Memory B cell (primary cell): ENCODE measurements at regions not wholly inside any gene's neighbourhood (a gene's known extent, or its start where the extent isn't known, plus 50 kb on each side); places are given as distances from the start of the nearest gene placed in this dataset.
"Not testable (repeated sequence)": the region's sequence is repeated elsewhere in the genome, so short reads cannot be mapped to it uniquely, and the experiment has no call there.

Experiments used
- ATAC-seq: fragments of 150-1000 bp; cut with Tn5 transposase; 2 replicates; pipeline ENCODE4 v1.10.0; 2021; ENCODE audit warnings: low read depth, mild to moderate bottlenecking, moderate library complexity
- DNase-seq, 2 donors: peaks; one replicate each; pipeline ENCODE4 v3.0.0; 2022; ENCODE audit warnings: low spot score in 2 of 2
- H3K27ac Mint-ChIP-seq: one replicate; pipeline ENCODE4 v1.8.0; 2022; ENCODE audit warnings: mild to moderate bottlenecking, moderate library complexity, mixed read lengths
- H3K27me3 Mint-ChIP-seq: one replicate; pipeline ENCODE4 v1.8.0; 2022; ENCODE audit warnings: mixed read lengths
- H3K36me3 Mint-ChIP-seq: one replicate; pipeline ENCODE4 v1.8.0; 2022; ENCODE audit warnings: mild to moderate bottlenecking, mixed read lengths
- H3K4me1 Mint-ChIP-seq: one replicate; pipeline ENCODE4 v1.8.0; 2022; ENCODE audit warnings: mixed read lengths
- H3K4me3 Mint-ChIP-seq: one replicate; pipeline ENCODE4 v1.8.0; 2022; ENCODE audit warnings: mild to moderate bottlenecking, moderate library complexity, mixed read lengths
- H3K9me3 Mint-ChIP-seq: one replicate; pipeline ENCODE4 v1.8.0; 2022; ENCODE audit warnings: mixed read lengths

DNA sequence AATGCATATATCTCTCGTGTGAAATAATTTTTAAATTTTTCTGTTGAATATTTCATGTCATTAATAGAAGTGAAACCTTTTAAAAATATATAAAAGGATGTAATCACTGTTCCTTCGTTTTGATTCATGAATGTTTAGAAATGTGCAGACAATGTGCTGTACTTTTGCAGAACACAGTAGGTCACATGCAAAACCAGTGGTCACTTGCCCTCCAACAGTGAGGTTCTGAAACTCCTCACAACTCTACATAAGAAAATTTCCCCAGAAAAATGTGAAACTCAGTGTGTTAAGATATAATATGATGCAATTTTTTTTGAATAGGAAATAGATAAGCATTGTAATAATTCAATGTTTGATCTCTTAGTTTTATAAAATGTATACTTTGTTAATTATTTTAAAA lies 747.7 kb upstream of the CDH18 start:
- ATAC-seq, H3K36me3 Mint-ChIP-seq, H3K4me3 Mint-ChIP-seq, H3K27ac Mint-ChIP-seq, H3K27me3 Mint-ChIP-seq, H3K9me3 Mint-ChIP-seq, H3K4me1 Mint-ChIP-seq, DNase-seq: not testable (repeated sequence)

GRCh38 chr5:20732223-20732622 lies 744.2 kb upstream of the CDH18 start:
- ATAC-seq, H3K4me3 Mint-ChIP-seq, H3K27ac Mint-ChIP-seq, DNase-seq, H3K27me3 Mint-ChIP-seq, H3K4me1 Mint-ChIP-seq, H3K36me3 Mint-ChIP-seq, H3K9me3 Mint-ChIP-seq: not testable (repeated sequence)

GRCh38 chr5:20721286-20721685 lies 733.3 kb upstream of the CDH18 start:
- H3K9me3 Mint-ChIP-seq, H3K4me1 Mint-ChIP-seq, H3K4me3 Mint-ChIP-seq, DNase-seq, H3K36me3 Mint-ChIP-seq, ATAC-seq, H3K27ac Mint-ChIP-seq, H3K27me3 Mint-ChIP-seq: not testable (repeated sequence)

GRCh38 chr5:20711520-20712155 lies 723.6 kb upstream of the CDH18 start:
- not testable (repeated sequence) for DNase-seq, H3K9me3 Mint-ChIP-seq, H3K4me3 Mint-ChIP-seq, ATAC-seq, H3K4me1 Mint-ChIP-seq, H3K27me3 Mint-ChIP-seq, H3K27ac Mint-ChIP-seq, H3K36me3 Mint-ChIP-seq

- not testable (repeated sequence) for H3K4me1 Mint-ChIP-seq, H3K27me3 Mint-ChIP-seq, DNase-seq, H3K9me3 Mint-ChIP-seq, H3K27ac Mint-ChIP-seq, H3K4me3 Mint-ChIP-seq, ATAC-seq, H3K36me3 Mint-ChIP-seq
Observed at GRCh38 chr5:20707634-20708033, 719.6 kb upstream of the CDH18 start.

DNA sequence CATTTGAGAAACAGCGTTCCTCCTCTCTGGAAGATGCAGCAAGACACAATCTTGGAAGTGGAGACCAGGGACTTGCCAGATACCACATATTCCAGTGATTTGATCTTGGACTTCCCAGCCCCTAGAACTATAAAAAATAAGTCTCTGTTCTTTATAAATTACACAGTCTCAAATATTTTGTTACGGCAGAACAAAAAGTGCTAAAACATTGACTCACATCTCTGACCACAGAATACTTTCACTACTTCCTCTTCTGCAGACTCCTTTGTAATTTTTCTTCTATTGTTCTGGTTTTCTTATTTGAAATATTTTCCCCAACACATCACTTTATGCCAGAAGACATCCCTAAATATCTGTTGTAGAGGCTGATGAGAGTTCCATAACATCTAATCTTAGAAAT lies 706.1 kb upstream of the CDH18 start:
- no peaks in the 10 kb centered on the region for H3K36me3 Mint-ChIP-seq

DNA sequence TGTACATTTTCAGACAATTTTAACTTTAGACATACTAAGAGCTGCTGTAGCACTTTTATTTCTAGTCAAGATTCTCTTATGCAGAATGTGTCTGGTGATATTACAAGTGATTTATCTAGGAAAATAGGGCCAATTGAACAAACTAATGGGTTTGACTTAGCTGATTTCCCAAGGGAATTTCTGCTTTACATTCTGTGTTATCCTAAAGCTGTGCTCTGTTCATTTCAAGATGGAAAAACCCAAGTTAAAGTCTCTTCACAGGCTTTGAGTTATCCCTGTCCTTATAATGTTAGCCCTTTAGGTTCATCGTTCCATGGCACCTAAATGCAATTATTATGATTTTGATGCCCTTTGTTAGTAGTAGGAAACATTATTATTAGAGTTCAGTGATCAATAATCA lies 704.9 kb upstream of the CDH18 start:
- Mint-ChIP-seq H3K27ac (no peak overlapping the region), H3K27me3 (no peaks in the 10 kb centered on the region), H3K4me1 (no peaks in the 10 kb centered on the region), H3K9me3 (peaks cover 1% of the 10 kb centered on the region), H3K4me3 (no peak overlapping the region), H3K36me3 (no peaks in the 10 kb centered on the region)
- DNase-seq (no peak), ATAC-seq (no peak)

More for the DNA sequence above, 706.1 kb upstream of the CDH18 start:
- ATAC-seq (no peak), DNase-seq (no peak)
- no peaks in the 10 kb centered on the region for H3K9me3 Mint-ChIP-seq
- H3K27me3 Mint-ChIP-seq = no peaks in the 10 kb centered on the region
- no peak overlapping the region for H3K4me3 Mint-ChIP-seq
- H3K4me1 Mint-ChIP-seq = no peaks in the 10 kb centered on the region
- no peak overlapping the region for H3K27ac Mint-ChIP-seq

- no peaks in the 10 kb centered on the region for H3K36me3 Mint-ChIP-seq
- no peak for ATAC-seq
- H3K27me3 Mint-ChIP-seq = no peaks in the 10 kb centered on the region
- no peak overlapping the region for H3K4me3 Mint-ChIP-seq
- no peak overlapping the region for H3K27ac Mint-ChIP-seq
- no peaks in the 10 kb centered on the region for H3K9me3 Mint-ChIP-seq
- no peaks in the 10 kb centered on the region for H3K4me1 Mint-ChIP-seq
- DNase-seq = no peak
Observed at GRCh38 chr5:20683241-20683940, 695.4 kb upstream of the CDH18 start.

GRCh38 chr5:20680718-20681302 lies 692.8 kb upstream of the CDH18 start:
- no peaks in the 10 kb centered on the region for H3K4me1 Mint-ChIP-seq
- no peaks in the 10 kb centered on the region for H3K36me3 Mint-ChIP-seq
- no peaks in the 10 kb centered on the region for H3K27me3 Mint-ChIP-seq
- no peak for DNase-seq
- no peak overlapping the region for H3K4me3 Mint-ChIP-seq
- no peaks in the 10 kb centered on the region for H3K9me3 Mint-ChIP-seq
- ATAC-seq = no peak
- H3K27ac Mint-ChIP-seq = no peak overlapping the region

DNA sequence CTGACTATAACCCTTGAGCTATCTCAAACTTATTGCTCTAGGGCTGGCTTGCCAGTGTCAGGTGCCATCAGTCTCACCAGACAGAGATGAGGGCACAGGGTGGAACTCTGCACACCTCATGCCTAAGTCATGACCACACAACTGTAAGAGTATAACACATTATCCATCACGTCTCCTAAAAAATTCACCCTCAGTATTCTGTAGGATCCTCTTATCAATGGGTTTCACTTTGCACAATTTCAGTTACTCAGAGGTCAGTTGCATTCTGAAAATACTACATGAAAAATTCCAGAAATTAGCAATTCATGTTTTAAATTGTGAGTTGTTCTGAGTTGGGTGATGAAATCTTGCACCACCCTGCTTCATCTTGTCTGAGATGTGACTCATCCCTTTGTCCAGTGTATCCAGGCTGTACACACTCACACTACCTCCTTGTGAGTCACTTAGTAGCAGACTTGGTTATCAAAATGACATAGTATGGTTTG lies 690.9 kb upstream of the CDH18 start:
- no peaks in the 10 kb centered on the region for H3K36me3 Mint-ChIP-seq
- no peaks in the 10 kb centered on the region for H3K27me3 Mint-ChIP-seq
- H3K9me3 Mint-ChIP-seq = no peaks in the 10 kb centered on the region
- DNase-seq (no peak), ATAC-seq (no peak)
- H3K27ac Mint-ChIP-seq = no peak overlapping the region
- no peak overlapping the region for H3K4me3 Mint-ChIP-seq
- no peaks in the 10 kb centered on the region for H3K4me1 Mint-ChIP-seq

- Mint-ChIP-seq H3K27me3 (no peaks in the 10 kb centered on the region), H3K4me1 (no peaks in the 10 kb centered on the region), H3K27ac (no peak overlapping the region), H3K4me3 (no peak overlapping the region), H3K9me3 (no peaks in the 10 kb centered on the region), H3K36me3 (no peaks in the 10 kb centered on the region)
- ATAC-seq (no peak), DNase-seq (no peak)
Observed at GRCh38 chr5:20678386-20678785, 690.4 kb upstream of the CDH18 start.

DNA sequence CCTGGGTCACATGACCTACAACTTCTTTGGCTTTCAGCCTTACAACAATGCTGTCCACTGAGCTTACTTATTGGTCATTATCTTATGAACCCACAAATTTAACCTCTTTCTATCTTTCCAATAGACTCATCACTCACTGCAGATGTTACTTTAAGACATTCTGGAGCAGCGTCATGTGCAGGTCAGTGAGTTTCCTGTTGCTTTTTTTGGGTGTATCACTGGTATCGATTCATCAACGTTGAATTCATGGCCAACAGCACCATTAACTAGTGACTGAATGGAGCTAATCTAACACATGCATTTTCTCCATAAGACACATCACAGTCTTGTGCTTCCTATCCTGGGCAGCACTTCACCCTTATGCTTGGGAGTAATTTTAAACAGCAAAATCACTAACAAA lies 672.6 kb upstream of the CDH18 start:
- no peak for DNase-seq
- Mint-ChIP-seq H3K36me3 (no peaks in the 10 kb centered on the region), H3K4me3 (no peak overlapping the region), H3K9me3 (no peaks in the 10 kb centered on the region), H3K27me3 (no peaks in the 10 kb centered on the region), H3K27ac (no peak overlapping the region), H3K4me1 (no peaks in the 10 kb centered on the region)
- no peak for ATAC-seq

GRCh38 chr5:20656262-20656661 lies 668.3 kb upstream of the CDH18 start:
- Mint-ChIP-seq H3K36me3 (no peaks in the 10 kb centered on the region), H3K27me3 (no peaks in the 10 kb centered on the region), H3K9me3 (peaks cover 1% of the 10 kb centered on the region), H3K27ac (no peak overlapping the region), H3K4me3 (no peak overlapping the region), H3K4me1 (no peaks in the 10 kb centered on the region)
- DNase-seq (no peak), ATAC-seq (no peak)

DNA sequence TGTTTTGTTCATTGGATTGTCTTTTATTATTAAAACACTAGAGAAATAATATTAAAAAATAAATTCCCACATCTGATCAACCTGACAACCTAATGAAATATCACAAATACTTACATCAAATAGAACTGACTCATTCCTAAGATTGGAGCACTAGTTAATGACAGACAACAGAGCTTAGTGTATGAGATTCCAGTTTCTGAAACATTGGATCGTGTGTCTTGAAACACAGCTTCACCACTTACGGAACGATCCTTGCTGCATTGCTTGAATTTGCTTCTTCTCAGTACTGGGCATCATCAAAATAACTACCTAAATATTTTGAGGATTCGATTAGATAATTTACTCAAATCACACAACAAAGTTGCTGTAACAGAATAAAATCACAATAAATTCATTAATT lies 667.2 kb upstream of the CDH18 start:
- Mint-ChIP-seq H3K9me3 (peaks cover 4% of the 10 kb centered on the region), H3K27me3 (no peaks in the 10 kb centered on the region), H3K27ac (no peak overlapping the region), H3K4me1 (no peaks in the 10 kb centered on the region), H3K36me3 (no peaks in the 10 kb centered on the region), H3K4me3 (no peak overlapping the region)
- DNase-seq = no peak
- no peak for ATAC-seq

- Mint-ChIP-seq H3K36me3 (no peaks in the 10 kb centered on the region), H3K4me1 (no peaks in the 10 kb centered on the region), H3K9me3 (peaks cover 5% of the 10 kb centered on the region), H3K27ac (no peak overlapping the region), H3K4me3 (no peak overlapping the region), H3K27me3 (no peaks in the 10 kb centered on the region)
- DNase-seq (no peak), ATAC-seq (no peak)
Observed at GRCh38 chr5:20654746-20655145, 666.7 kb upstream of the CDH18 start.
